H1 (cell line): ENCODE measurements at regions not wholly inside any gene's neighbourhood (a gene's known extent, or its start where the extent isn't known, plus 50 kb on each side); places are given as distances from the start of the nearest gene placed in this dataset.

ENCODE experiments used
- CTCF ChIA-PET: fragments of 300-600 bp; sonication (Branson Sonifier 250); formaldehyde crosslinking; loops from one replicate; lab custom pipeline; 2021; ENCODE audit not compliant: partially characterized antibody; lab: Charles Lee
- POLR2A ChIA-PET: fragments of 300-600 bp; sonication (Branson Sonifier 250); formaldehyde crosslinking; loops from one replicate; lab custom pipeline; 2021; ENCODE audit warnings: inconsistent platforms; ENCODE audit not compliant: partially characterized antibody; lab: Charles Lee
- DNase-seq, 2 experiments: peaks; one replicate each; pipeline versions ENCODE4 v3.0.0 to v3.0.0-alpha.2; 2010 to 2022; ENCODE audit warnings: low spot score in 2 of 2, low read depth in 1 of 2, mixed read lengths in 1 of 2
- FAIRE-seq: peaks from 2 replicates; lab custom pipeline; 2011; peaks lifted over from hg19 to GRCh38; lab: Jason Lieb, UNC
- H2AFZ ChIP-seq: 2 replicates; pipeline ENCODE4 v1.8.1; 2012; ENCODE audit warnings: low read length, inconsistent platforms
- H2AK5ac ChIP-seq: 2 replicates; pipeline ENCODE4 v1.6.1; 2013; ENCODE audit warnings: low read depth, low read length
- H2BK120ac ChIP-seq: replicated peaks from 2 replicates; pipeline ENCODE3; 2013; ENCODE audit warnings: low read depth, low read length, inconsistent platforms
- H2BK12ac ChIP-seq: 2 replicates; pipeline ENCODE4 v1.6.1; 2013; ENCODE audit warnings: low read depth, low read length
- H2BK15ac ChIP-seq: 2 replicates; pipeline ENCODE4 v1.6.1; 2013; ENCODE audit warnings: low read length
- H2BK20ac ChIP-seq: 2 replicates; pipeline ENCODE4 v1.6.1; 2013; ENCODE audit warnings: low read length
- H2BK5ac ChIP-seq: 2 replicates; pipeline ENCODE4 v1.6.1; 2013; ENCODE audit warnings: low read depth, low read length
- H3K14ac ChIP-seq: 2 replicates; pipeline ENCODE4 v1.6.1; 2013; ENCODE audit warnings: inconsistent platforms; ENCODE audit not compliant: insufficient read length
- H3K18ac ChIP-seq: 2 replicates; pipeline ENCODE4 v1.6.1; 2013; ENCODE audit warnings: low read length; ENCODE audit errors: extremely low read depth
- H3K23ac ChIP-seq: 2 replicates; pipeline ENCODE4 v1.6.1; 2013; ENCODE audit warnings: inconsistent platforms; ENCODE audit not compliant: insufficient read length
- H3K23me2 ChIP-seq: 2 replicates; pipeline ENCODE4 v1.6.1; 2013; ENCODE audit warnings: low read depth, low read length
- H3K27ac ChIP-seq: 2 replicates; pipeline ENCODE4 v1.6.1; 2011; ENCODE audit warnings: low read depth, low read length, inconsistent platforms
- H3K27me3 ChIP-seq, 4 experiments: replicated peaks in 1 of 4; 1 replicate in 1 of 4; 2 replicates in 3 of 4; pipeline versions ENCODE4 v1.6.1 to v1.8.1; 2011 to 2013; ENCODE audit warnings: low read length in 3 of 4, mild to moderate bottlenecking in 3 of 4, inconsistent platforms in 2 of 4, mixed read lengths in 2 of 4, moderate library complexity in 1 of 4; ENCODE audit not compliant: control insufficient read depth in 3 of 4, insufficient read depth in 3 of 4; ENCODE audit errors: extremely low read depth in 1 of 4
- H3K36me3 ChIP-seq, 4 experiments: 2 replicates each; pipeline versions ENCODE4 v1.6.1 to v1.8.1; 2011 to 2013; ENCODE audit warnings: mild to moderate bottlenecking in 4 of 4, low read length in 3 of 4, moderate library complexity in 2 of 4, control low read depth in 1 of 4, inconsistent platforms in 1 of 4; ENCODE audit not compliant: insufficient read depth in 4 of 4, control insufficient read depth in 2 of 4
- H3K4ac ChIP-seq: replicated peaks from 2 replicates; pipeline ENCODE3; 2013; ENCODE audit warnings: low read length, low read depth, mixed read lengths, inconsistent platforms; ENCODE audit not compliant: insufficient read length
- H3K4me1 ChIP-seq, 4 experiments: replicated peaks in 1 of 4; 1 replicate in 1 of 4; 2 replicates in 3 of 4; pipeline versions ENCODE4 v1.6.1 to v1.8.1; 2011 to 2013; ENCODE audit warnings: low read length in 3 of 4, inconsistent platforms in 2 of 4, mixed read lengths in 1 of 4; ENCODE audit not compliant: insufficient read depth in 4 of 4, control insufficient read depth in 3 of 4
- H3K4me2 ChIP-seq, 2 experiments: 2 replicates each; pipeline versions ENCODE4 v1.6.1 to v1.8.1; 2011 to 2013; ENCODE audit warnings: low read depth in 2 of 2, low read length in 2 of 2, control low read depth in 1 of 2, inconsistent platforms in 1 of 2, mild to moderate bottlenecking in 1 of 2; ENCODE audit not compliant: insufficient read depth in 1 of 2
- H3K4me3 ChIP-seq, 4 experiments: fragments of 200-600, 300-600 bp in 1 of 4; sonication (generic), shearing (Covaris generic), sonication (Bioruptor Twin) in 1 of 4; 2 replicates each; pipeline versions ENCODE4 v1.5.1 to v1.8.1; 2011 to 2016; ENCODE audit warnings: low read length in 4 of 4, low read depth in 3 of 4, control low read depth in 2 of 4, inconsistent platforms in 2 of 4, mild to moderate bottlenecking in 2 of 4, mixed read lengths in 1 of 4, moderate library complexity in 1 of 4; ENCODE audit not compliant: insufficient read depth in 2 of 4; ENCODE audit errors: extremely low read depth in 1 of 4
- H3K56ac ChIP-seq: replicated peaks from 2 replicates; pipeline ENCODE3; 2013; ENCODE audit warnings: low read depth, mild to moderate bottlenecking, mixed read lengths, low read length, inconsistent platforms; ENCODE audit not compliant: insufficient read length
- H3K79me1 ChIP-seq: 2 replicates; pipeline ENCODE4 v1.6.1; 2013; ENCODE audit warnings: low read depth, low read length, control low read depth
- H3K79me2 ChIP-seq, 2 experiments: 2 replicates each; pipeline versions ENCODE4 v1.6.1 to v1.8.1; 2012 to 2013; ENCODE audit warnings: low read length in 2 of 2, mild to moderate bottlenecking in 2 of 2, inconsistent platforms in 1 of 2; ENCODE audit not compliant: insufficient read depth in 2 of 2, control insufficient read depth in 1 of 2
- H3K9ac ChIP-seq, 4 experiments: replicated peaks in 1 of 4; 1 replicate in 1 of 4; 2 replicates in 3 of 4; pipeline versions ENCODE4 v1.6.1 to v1.8.1; 2011 to 2013; ENCODE audit warnings: low read depth in 3 of 4, low read length in 3 of 4, control low read depth in 2 of 4, mild to moderate bottlenecking in 2 of 4, moderate library complexity in 2 of 4, inconsistent platforms in 1 of 4; ENCODE audit errors: extremely low read depth in 1 of 4
- H3K9me3 ChIP-seq, 2 experiments: 2 replicates each; pipeline versions ENCODE4 v1.6.1 to v1.8.1; 2012 to 2013; ENCODE audit warnings: mild to moderate bottlenecking in 2 of 2, moderate library complexity in 2 of 2, control low read depth in 1 of 2, inconsistent platforms in 1 of 2, low read depth in 1 of 2, low read length in 1 of 2, mixed read lengths in 1 of 2; ENCODE audit not compliant: insufficient read depth in 2 of 2
- H4K20me1 ChIP-seq, 2 experiments: replicated peaks in 1 of 2; 2 replicates each; pipeline versions ENCODE3 to v1.8.1; 2011 to 2013; ENCODE audit warnings: inconsistent platforms in 2 of 2, low read length in 2 of 2, mild to moderate bottlenecking in 1 of 2; ENCODE audit not compliant: insufficient read depth in 2 of 2, control insufficient read depth in 1 of 2
- H4K5ac ChIP-seq: 2 replicates; pipeline ENCODE4 v1.6.1; 2013; ENCODE audit warnings: low read length, low read depth, mixed read lengths, inconsistent platforms; ENCODE audit not compliant: insufficient read length
- H4K8ac ChIP-seq: 2 replicates; pipeline ENCODE4 v1.8.0; 2013; ENCODE audit warnings: mild to moderate bottlenecking, moderate library complexity, low read length, inconsistent platforms; ENCODE audit not compliant: insufficient read depth; ENCODE audit errors: extremely low read depth
- H4K91ac ChIP-seq: replicated peaks from 2 replicates; pipeline ENCODE3; 2013; ENCODE audit warnings: low read length, mixed read lengths, inconsistent platforms; ENCODE audit not compliant: insufficient read length
- BRCA1 ChIP-seq: IDR thresholded peaks from 2 replicates; pipeline ENCODE4 v1.6.1; 2012; ENCODE audit warnings: low read depth, low read length, improper control_type of control experiment
- RFX5 ChIP-seq: IDR thresholded peaks from 2 replicates; pipeline ENCODE4 v1.6.1; 2011; ENCODE audit warnings: low read depth, low read length, improper control_type of control experiment, borderline replicate concordance
- SAP30 ChIP-seq: fragments of 300-600 bp; sonication (generic); IDR thresholded peaks from 2 replicates; pipeline ENCODE4 v1.7.1; 2012; ENCODE audit warnings: low read length, moderate library complexity, mild to moderate bottlenecking, inconsistent platforms; ENCODE audit not compliant: insufficient read depth, insufficient replicate concordance
- SIRT6 ChIP-seq: IDR thresholded peaks from one replicate; pipeline ENCODE4 v1.7.1; 2012; ENCODE audit warnings: low read length, inconsistent platforms
- SP1 ChIP-seq: IDR thresholded peaks from 2 replicates; pipeline ENCODE4 v1.6.1; 2011; ENCODE audit warnings: low read depth, low read length
- TBP ChIP-seq: IDR thresholded peaks from 2 replicates; pipeline ENCODE4 v1.6.1; 2011; ENCODE audit warnings: low read depth, low read length, improper control_type of control experiment
- TCF12 ChIP-seq: IDR thresholded peaks from 2 replicates; pipeline ENCODE4 v1.6.1; 2011; ENCODE audit warnings: low read depth, mild to moderate bottlenecking, low read length
- WGBS, 2 experiments: shearing (Covaris generic) in 1 of 2; methylation state at CpG; one replicate each; pipeline versions ENCODE4 v1.1.6 to v1.1.7; 2013 to 2015; ENCODE audit warnings: low lambda C conversion rate in 2 of 2, mixed read lengths in 2 of 2, inconsistent platforms in 1 of 2, low coverage in 1 of 2, missing lambda C conversion rate in 1 of 2; ENCODE audit not compliant: insufficient replicate concordance in 2 of 2, insufficient coverage in 1 of 2, insufficient read length in 1 of 2; ENCODE audit errors: extremely low coverage in 1 of 2, missing lambda C conversion rate in 1 of 2; 5-methylcytosine and 5-hydroxymethylcytosine counted together

GRCh38 chr10:65270969-65271368 lies 1654.9 kb upstream of the LRRTM3 start:
- POLR2A ChIA-PET: no interaction called here
- no peak overlapping the region for H2AK5ac ChIP-seq
- WGBS, 2 experiments: 96% methylated on average over 10 of the region's 10 CpGs; no CpG with 5 or more reads in 1 of the 2 experiments

More at GRCh38 chr10:65270969-65271368, 1654.9 kb upstream of the LRRTM3 start:
- Histone ChIP-seq H2BK20ac (0 out of 2 replicates have a peak overlapping the region, but pooled peaks have one; percentile 73), H3K23me2 (no peaks in the 10 kb centered on the region), H3K18ac (no peak overlapping the region), H4K5ac (no peak overlapping the region), H4K8ac (no peak overlapping the region), H3K4me1 (peaks cover 0 to 7% (median 5%) of the 10 kb centered on the region in 4 experiments; a peak in 3 of 7 replicates), H3K4me2 (no peak overlapping the region), H3K9me3 (no peaks in the 10 kb centered on the region), H2BK12ac (peak overlapping the region; percentile 90; the same call in 1 of the 2 replicates), H3K56ac (no peak overlapping the region), H3K27ac (no peak overlapping the region), H2BK120ac (no peak overlapping the region), H3K4ac (peak overlapping the region; percentile 81), H3K9ac (no peak overlapping the region), H4K20me1 (no peaks in the 10 kb centered on the region), H4K91ac (peak overlapping the region; percentile 59), H2BK5ac (0 out of 2 replicates have a peak overlapping the region, but pooled peaks have one; percentile 16), H3K14ac (no peak overlapping the region), H2BK15ac (no peak overlapping the region), H3K27me3 (no peaks in the 10 kb centered on the region), H3K79me2 (no peaks in the 10 kb centered on the region), H3K4me3 (no peak overlapping the region), H3K36me3 (no peaks in the 10 kb centered on the region), H3K23ac (no peak overlapping the region), H2AFZ (no peak overlapping the region), H3K79me1 (no peaks in the 10 kb centered on the region)
- no peak for DNase-seq
- TF ChIP-seq TCF12 (no peak), BRCA1 (no peak), SAP30 (no peak), SP1 (no peak), SIRT6 (no peak), TBP (no peak), RFX5 (no peak)
- FAIRE-seq: no peak
- CTCF ChIA-PET: interaction anchor here (0.7 kb wide), 1 partner anchor 599 kb away, joined by 5 read pairs; no protein-coding TSS in a partner anchor
